OCI-LY3 (cell line): ENCODE measurements at regions not wholly inside any gene's neighbourhood (a gene's known extent, or its start where the extent isn't known, plus 50 kb on each side); places are given as distances from the start of the nearest gene placed in this dataset.

Experiments
- H2AFZ ChIP-seq: fragments of 200-600, 300-600 bp; shearing (Covaris generic); 2 replicates; pipeline ENCODE4 v1.6.0; 2014; ENCODE audit warnings: antibody characterized with exemption, low read depth, low read length
- H3K27ac ChIP-seq: fragments of 200-600, 300-600 bp; sonication (generic); 2 replicates; pipeline ENCODE4 v1.5.1; 2014; ENCODE audit warnings: mild to moderate bottlenecking, low read length, moderate library complexity, mixed read lengths
- H3K27me3 ChIP-seq: fragments of 200-600, 300-600 bp; sonication (generic); 2 replicates; pipeline ENCODE4 v1.6.1; 2014; ENCODE audit warnings: low read depth, low read length, mixed read lengths
- H3K36me3 ChIP-seq: fragments of 200-600, 300-600 bp; sonication (generic); replicated peaks from 2 replicates; pipeline ENCODE3; 2014; ENCODE audit warnings: low read depth, low read length, mixed read lengths
- H3K4me1 ChIP-seq: fragments of 300-600, 200-600 bp; sonication (generic); 2 replicates; pipeline ENCODE4 v1.6.1; 2014; ENCODE audit warnings: low read length, mixed read lengths
- H3K4me2 ChIP-seq: fragments of 200-600, 300-600 bp; sonication (generic); 2 replicates; pipeline ENCODE4 v1.6.1; 2014; ENCODE audit warnings: low read length, mixed read lengths
- H3K4me3 ChIP-seq: fragments of 300-600, 200-600 bp; sonication (generic); 2 replicates; pipeline ENCODE4 v1.5.1; 2014; ENCODE audit warnings: antibody characterized with exemption, mild to moderate bottlenecking, low read length, moderate library complexity
- H3K79me2 ChIP-seq: fragments of 300-600, 200-600 bp; shearing (Covaris generic); 2 replicates; pipeline ENCODE4 v1.6.1; 2014; ENCODE audit warnings: mild to moderate bottlenecking, low read length, mixed read lengths
- H3K9ac ChIP-seq: fragments of 300-600, 200-600 bp; shearing (Covaris generic); 2 replicates; pipeline ENCODE4 v1.6.0; 2014; ENCODE audit warnings: mild to moderate bottlenecking, low read length, moderate library complexity
- H3K9me3 ChIP-seq: fragments of 200-600, 300-600 bp; shearing (Covaris generic); 2 replicates; pipeline ENCODE4 v1.6.1; 2014; ENCODE audit warnings: low read length, mixed read lengths; ENCODE audit not compliant: insufficient read depth
- H4K20me1 ChIP-seq: fragments of 200-600, 300-600 bp; sonication (generic); 2 replicates; pipeline ENCODE4 v1.6.1; 2016; ENCODE audit warnings: low read length, mixed read lengths; ENCODE audit not compliant: insufficient read depth
- CTCF ChIP-seq: fragments of 200-600, 300-600 bp; sonication (generic); IDR thresholded peaks from 2 replicates; pipeline ENCODE4 v1.5.1; 2014; ENCODE audit warnings: antibody characterized with exemption, low read length, low read depth
- EZH2phosphoT487 ChIP-seq: fragments of 200-600 bp; shearing (Covaris generic); IDR thresholded peaks from 2 replicates; pipeline ENCODE4 v1.6.1; 2018; ENCODE audit warnings: antibody characterized with exemption, mixed run types, low read depth

GRCh38 chr14:71650187-71650755 is 282.0 kb upstream of the RGS6 start:
- Histone ChIP-seq H3K4me1 (no peaks in the 10 kb centered on the region), H4K20me1 (no peaks in the 10 kb centered on the region), H3K79me2 (no peaks in the 10 kb centered on the region), H3K27ac (no peak overlapping the region), H3K4me2 (no peak overlapping the region), H3K4me3 (no peak overlapping the region), H3K9ac (no peak overlapping the region), H2AFZ (no peak overlapping the region), H3K9me3 (peaks cover 13% of the 10 kb centered on the region; the same call in 1 of the 2 replicates), H3K36me3 (peaks cover 22% of the 10 kb centered on the region), H3K27me3 (no peaks in the 10 kb centered on the region)
- TF ChIP-seq EZH2phosphoT487 (no peak), CTCF (no peak)

- no peak overlapping the region for H3K9ac ChIP-seq
- no peaks in the 10 kb centered on the region for H3K27me3 ChIP-seq
- peaks cover 22% of the 10 kb centered on the region for H3K36me3 ChIP-seq
- H3K4me1 ChIP-seq: no peaks in the 10 kb centered on the region
- no peaks in the 10 kb centered on the region for H3K79me2 ChIP-seq
- no peak for TF ChIP-seq EZH2phosphoT487
- no peak for TF ChIP-seq CTCF
- no peaks in the 10 kb centered on the region for H4K20me1 ChIP-seq
- no peak overlapping the region for H3K27ac ChIP-seq
- H3K4me2 ChIP-seq: no peak overlapping the region
- H2AFZ ChIP-seq: no peak overlapping the region
- H3K4me3 ChIP-seq: no peak overlapping the region
- H3K9me3 ChIP-seq: peaks cover 13% of the 10 kb centered on the region; the same call in 1 of the 2 replicates
These were observed 281.0 kb upstream of the RGS6 start for GRCh38 chr14:71651228-71651627.

GRCh38 chr14:71652368-71652767 is 279.9 kb upstream of the RGS6 start:
- Histone ChIP-seq H3K9ac (no peak overlapping the region), H4K20me1 (no peaks in the 10 kb centered on the region), H3K4me1 (no peaks in the 10 kb centered on the region), H3K36me3 (peaks cover 22% of the 10 kb centered on the region), H3K27ac (no peak overlapping the region), H3K9me3 (peaks cover 13% of the 10 kb centered on the region; the same call in 1 of the 2 replicates), H3K79me2 (no peaks in the 10 kb centered on the region), H3K4me2 (no peak overlapping the region), H3K4me3 (no peak overlapping the region), H2AFZ (no peak overlapping the region), H3K27me3 (no peaks in the 10 kb centered on the region)
- no peak for TF ChIP-seq CTCF
- no peak for TF ChIP-seq EZH2phosphoT487

- Histone ChIP-seq H3K4me2 (no peak overlapping the region), H4K20me1 (no peaks in the 10 kb centered on the region), H3K9me3 (peaks cover 13% of the 10 kb centered on the region; the same call in 1 of the 2 replicates), H3K4me3 (no peak overlapping the region), H3K79me2 (no peaks in the 10 kb centered on the region), H3K9ac (no peak overlapping the region), H3K36me3 (peaks cover 22% of the 10 kb centered on the region), H3K27ac (no peak overlapping the region), H3K4me1 (peaks cover 4% of the 10 kb centered on the region; the same call in 1 of the 2 replicates), H3K27me3 (no peaks in the 10 kb centered on the region), H2AFZ (no peak overlapping the region)
- TF ChIP-seq CTCF (no peak), EZH2phosphoT487 (no peak)
These were observed 277.4 kb upstream of the RGS6 start for GRCh38 chr14:71654810-71655209.
